ENCODE measurements at regions not wholly inside any gene's neighbourhood (a gene's known extent, or its start where the extent isn't known, plus 50 kb on each side); places are given as distances from the start of the nearest gene placed in this dataset.
"Not testable (repeated sequence)": the region's sequence is repeated elsewhere in the genome, so short reads cannot be mapped to it uniquely, and the experiment has no call there.

DNA sequence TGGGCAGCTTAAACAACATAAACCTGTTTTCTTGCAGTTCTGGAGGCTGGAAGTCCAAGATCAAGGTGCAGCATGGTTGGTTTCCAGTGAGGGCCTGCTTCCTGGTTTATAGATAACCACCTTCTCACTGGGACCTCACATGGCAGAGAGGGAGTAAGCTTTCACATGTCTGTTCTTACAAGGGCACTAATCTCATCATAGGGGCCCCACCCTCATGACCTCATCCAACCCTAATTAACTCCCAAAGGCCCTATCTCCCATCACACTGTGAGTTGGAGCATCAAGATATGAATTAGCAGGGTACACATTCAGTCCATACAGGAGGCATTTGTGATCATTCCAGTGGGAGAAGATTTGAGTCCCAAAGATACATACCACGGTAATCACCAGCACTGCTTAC is 50.5 kb upstream of the GRIN2A start:
- DNase-seq = no peak

DNA sequence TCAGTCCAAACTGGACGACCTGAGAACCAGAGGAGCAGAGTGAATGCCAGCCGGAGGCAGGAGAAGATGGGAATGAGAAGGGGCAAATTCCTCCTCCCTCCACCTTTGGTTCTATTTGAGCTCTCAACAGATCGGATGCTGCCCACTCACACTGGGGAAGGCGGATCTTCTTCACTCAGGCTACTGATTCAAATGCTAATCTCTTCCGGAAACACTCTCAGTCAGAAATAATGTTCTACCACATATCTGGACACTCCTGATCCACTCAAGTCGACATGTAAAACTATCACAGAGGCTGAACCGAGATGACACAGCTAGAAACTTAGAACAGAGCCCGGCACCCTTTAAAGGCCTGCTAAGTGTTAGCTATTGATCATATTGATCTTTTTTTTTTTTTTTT is 57.4 kb upstream of the GRIN2A start:
- DNase-seq = no peak

DNA sequence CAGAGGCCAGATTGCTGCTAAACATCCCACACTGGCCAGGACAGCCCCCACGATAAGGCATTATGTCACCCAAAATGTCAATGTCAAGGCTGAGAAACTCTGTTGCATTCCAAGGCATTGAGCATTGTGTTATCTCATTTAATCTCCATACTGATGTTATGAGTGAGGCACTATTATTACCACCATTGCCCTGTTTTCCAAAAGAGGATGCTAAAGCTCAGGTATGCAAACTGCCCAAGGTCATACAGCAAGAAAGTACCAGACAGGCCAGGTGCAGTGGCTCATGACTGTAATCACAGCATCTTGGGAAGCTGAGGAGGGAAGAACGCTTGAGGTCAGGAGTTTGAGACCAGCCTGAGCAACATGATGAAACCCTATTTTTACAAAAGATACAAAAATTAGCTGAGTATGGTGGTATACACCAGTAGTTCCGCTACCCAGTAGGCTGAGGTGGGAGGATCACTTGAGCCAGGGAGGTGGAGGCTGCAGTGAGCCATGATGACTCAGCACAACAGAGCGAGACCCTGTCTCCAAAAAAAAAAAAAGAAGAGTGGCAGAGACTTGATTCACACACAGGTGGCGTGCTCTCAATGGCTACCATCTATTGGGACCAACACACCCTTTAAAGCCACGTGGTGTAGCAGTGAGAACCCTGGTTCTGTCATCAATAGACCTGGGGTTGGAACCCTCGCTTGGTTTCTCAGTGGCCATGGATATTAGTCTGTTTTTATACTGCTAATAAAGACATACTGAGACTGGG is 58.8 kb upstream of the GRIN2A start:
- DNase-seq = no peak

DNA sequence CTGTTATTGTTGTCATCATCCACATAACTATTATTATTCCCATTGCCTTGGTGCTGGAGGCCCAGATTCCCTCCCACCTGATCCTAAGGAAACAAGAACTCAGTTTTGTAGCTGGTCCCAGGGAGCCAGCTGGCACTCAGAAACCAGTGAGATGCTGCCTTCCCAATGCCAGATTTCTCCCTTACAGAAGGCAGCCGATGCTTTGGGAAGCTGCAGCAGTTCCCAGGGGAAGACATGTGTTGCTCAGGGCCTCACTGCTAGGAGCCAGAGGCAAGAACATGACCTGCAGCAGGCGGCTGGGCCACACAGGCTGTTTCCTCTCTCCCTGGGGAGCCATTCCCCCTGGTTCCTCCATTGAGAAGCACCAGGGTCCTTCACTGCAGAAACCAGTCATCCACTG is 59.9 kb upstream of the GRIN2A start:
- no peak for DNase-seq

DNA sequence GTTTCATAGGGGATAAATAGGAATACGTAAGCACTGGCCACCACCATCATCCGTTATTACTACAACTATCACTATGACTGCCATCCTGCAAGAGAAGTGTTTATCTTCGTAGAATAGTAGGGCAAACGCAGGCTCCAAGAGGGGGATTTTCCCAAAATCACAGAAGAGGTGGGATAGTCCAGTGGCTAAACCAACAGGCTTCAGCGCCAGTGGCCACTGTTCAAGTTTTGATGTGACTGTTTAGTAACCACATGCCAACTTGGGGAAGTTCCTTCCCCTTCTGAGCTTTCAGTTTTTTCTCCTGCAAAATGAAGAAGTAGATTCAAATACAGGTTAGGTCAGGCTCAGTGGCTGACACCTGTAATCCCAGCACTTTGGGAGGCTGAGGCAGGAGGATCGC is 60.7 kb upstream of the GRIN2A start:
- DNase-seq = no peak

DNA sequence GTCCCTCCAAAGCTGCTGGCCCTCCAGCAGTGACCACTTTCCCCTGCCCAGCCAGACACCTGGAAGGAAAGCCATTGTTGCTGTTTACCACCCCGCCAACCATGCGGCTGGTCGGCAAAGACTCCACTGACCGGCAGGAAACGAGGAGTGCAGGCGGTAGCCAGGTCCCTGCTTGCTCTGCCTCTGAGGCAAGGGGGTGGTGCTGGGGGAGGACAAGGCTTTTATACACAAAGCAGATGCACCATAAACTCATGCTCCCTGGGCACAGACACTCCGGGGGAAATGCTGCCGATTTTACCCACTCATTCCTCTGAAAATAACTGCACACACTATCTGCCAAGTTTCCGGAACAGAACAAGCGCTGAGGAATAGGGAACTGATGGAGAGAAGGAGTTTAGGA is 62.8 kb upstream of the GRIN2A start:
- DNase-seq = no peak

DNA sequence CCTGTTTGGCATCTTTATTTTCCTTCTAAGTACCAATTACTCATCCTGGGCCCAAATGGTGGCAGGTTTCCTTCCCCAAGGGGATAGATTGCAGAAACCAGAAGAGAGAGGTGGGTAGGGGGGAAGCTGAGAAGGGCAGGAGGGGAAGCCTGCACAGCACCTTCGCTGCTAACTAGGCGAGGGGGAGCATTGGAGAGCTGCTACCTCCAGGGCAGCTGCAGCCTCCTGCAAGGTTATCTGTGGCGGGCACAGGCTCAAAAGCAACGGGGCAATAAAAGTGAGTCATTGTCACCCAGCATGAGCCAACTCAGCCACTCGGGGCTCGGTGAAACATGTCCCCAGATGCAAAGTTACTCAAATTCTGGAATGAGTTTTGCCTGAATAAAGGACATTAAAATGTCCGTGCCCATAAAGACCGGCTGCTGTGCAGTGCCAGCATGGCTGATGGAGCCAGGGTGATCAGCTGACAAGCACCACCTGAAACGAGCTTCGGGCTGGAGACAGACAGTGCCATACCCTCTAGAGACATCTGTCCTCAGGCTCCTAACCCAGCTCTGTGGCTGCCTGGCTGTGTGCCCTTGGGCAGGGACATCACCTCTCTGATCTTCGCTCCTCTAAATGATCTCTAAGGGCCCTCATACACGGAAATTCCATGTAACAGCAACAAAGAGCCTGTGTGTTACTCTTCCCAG is 68.1 kb upstream of the GRIN2A start:
- DNase-seq = no peak

DNA sequence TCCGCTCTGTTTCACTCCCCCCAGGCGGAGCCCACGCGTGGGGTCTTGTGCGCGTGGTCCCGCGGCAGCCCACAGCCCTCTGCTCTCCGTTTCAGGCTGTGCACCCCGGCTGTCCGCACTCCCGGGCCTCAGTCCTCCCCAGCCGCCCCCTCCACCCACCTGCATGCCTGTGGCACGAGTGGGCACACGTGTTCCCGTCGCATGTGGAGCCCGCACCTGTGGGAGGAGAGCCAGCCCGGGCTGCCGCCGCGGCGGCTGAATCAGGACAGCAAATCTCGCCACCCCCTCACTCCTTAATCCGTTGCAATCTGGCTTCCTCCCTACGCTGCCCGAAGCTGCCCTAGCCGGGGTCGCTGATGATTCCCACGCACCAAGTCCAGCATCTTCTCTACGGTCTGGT is 69.9 kb upstream of the GRIN2A start:
- DNase-seq = no peak

DNA sequence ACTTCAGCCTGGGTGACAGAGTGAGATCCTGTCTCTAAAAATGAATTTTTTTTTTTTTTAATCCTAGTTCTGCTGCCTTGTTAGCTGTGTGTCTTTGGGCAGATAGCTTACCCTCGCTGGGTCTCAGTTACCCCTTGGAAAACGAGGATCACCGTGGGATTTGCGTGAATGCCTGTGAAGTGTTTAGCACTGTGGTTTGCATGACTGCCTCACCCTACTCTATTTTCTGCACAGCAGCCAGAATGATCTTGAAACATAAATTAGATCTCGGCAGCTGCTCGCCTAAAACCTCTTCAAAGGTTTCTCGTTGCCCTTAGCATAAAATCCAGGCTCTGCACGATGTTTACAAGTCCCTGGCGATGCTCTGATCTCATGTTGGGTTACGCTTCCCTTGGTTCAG is 71.2 kb upstream of the GRIN2A start:
- DNase-seq = peak; percentile 17 to 70

DNA sequence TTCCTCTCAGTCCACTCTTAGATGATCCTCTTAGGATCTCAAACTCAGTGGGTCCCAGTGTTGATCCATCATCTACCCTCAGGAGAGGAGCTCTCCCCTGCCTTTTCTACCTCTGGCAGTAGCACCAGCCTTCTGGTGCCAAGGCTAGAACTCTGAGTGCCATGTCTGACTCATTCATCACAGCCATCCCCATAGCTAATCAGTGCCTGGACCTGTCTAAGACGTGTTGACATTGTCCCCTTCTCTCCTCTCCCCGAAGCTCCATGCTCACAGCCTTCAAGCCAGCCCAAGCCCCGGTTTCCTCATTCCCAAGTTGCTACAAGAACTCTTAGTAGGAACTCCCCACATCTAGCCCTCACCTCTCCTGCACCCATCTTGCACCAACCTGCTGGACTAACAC is 73.5 kb upstream of the GRIN2A start:
- DNase-seq = no peak

DNA sequence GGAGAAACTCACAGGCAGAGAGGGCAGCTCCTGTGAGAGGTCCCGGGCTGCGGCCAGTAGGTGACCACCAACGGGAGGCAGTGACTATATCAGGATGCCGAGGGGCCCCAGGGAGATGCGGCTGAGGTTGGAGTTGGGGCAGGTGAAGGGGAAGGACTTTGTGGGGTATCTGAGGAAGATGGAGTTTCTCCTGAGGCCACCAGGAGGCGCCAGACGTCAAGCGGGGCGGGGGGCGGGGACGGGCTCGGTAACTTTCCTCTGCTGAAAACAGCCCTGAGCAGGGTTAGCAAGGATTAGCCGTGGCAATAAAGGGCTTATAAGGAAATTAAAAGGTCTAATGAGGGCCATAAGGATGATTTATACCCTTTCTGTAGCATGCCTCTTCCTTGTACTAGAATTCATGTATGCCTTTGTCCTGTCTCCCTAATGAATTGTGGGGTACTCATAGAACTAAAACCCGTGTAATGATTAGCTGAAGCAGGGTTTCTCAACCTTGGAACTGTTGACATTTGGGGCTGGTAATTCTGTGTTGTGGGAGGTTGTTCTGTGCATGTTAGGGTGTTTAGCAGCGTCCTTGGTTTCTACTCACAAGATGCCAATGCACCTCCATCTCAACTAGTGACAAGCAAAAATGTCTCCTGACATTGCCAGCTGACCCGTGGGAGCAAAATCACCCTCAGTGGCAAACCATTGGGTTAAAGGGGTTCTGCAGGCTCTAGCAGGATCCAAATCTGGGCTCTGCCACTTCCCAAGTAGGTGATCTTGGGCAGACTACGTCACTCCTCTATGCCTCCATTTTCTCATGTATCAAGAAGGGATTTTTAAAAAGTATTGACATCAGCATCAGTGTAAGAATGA is 74.8 kb upstream of the GRIN2A start:
- no peak for DNase-seq

DNA sequence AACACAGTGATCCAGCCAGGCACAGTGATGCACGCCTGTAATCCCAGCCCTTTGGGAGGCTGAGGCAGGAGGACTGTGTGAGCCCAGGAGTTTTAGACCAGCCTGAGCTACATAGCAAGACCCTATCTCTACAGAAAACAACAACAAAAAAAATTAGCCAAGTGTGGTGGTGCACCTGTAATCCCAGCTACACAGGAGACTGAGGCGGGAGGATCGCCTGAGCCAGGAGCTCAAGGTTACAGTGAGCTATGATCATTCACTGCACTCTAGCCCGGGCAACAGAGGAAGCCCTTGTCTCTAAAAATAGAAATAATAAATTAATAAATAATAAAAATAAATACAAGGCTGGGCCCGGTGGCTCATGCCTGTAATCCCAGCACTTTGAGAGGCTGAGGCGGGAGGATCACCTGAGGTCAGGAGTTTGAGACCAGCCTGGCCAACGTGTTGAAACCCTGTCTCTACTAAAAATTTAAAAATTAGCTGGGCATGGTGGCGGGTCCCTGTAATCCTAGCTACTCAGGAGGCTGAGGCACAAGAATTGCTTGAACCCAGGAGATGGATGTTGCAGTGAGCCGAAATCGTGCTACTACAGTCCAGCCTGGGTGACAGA is 75.5 kb upstream of the GRIN2A start:
- DNase-seq = not testable (repeated sequence)

DNA sequence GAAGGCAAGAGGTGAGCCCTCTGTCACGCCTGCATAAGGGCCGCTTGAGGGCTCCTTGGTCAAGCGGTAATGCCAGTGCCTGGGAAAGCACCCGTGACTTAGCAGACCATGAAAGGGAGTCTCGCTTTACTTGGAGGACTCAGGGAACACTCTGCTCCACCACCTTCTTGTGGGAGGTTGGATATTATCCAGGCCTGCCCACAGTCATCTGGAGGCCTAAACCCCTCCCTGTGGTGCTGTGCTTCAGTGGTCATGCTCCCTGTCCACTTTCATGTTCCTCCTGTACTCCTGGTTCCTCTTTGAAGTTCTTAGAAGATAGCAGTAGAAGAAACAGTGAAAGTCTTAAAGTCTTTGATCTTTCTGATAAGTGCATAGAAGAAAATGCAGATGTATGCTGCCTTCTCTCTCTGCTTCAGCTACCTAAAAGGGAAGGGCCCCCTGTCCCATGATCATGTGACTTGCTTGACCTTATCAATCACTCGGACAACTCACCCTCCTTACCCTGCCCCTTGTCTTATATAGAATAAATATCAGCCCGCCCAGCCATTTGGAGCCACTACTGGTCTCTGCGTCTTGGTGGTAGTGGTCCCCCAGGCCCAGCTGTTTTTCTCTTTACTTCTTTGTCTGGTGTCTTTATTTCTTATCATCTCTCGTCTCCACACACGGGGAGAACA is 76.8 kb upstream of the GRIN2A start:
- DNase-seq = not testable (repeated sequence)

DNA sequence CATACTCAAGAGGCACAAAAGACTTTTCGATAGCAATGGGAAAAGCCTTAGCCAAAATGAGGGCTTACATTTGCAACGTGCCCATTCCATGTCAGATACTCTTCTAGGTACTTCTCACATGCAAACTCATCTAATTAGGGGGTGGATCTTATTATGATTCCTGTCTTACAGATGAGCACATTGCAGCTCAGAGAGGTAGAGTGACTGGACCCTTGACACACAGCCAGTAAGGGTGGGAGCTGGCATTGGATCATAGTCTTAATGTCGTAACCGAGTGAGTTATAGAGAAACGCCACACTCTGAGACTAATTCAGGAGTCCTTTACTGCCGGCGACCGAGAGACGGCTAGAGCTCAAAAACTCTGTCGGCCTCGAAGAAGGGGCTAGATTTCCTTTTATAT is 78.8 kb upstream of the GRIN2A start:
- DNase-seq = no peak

DNA sequence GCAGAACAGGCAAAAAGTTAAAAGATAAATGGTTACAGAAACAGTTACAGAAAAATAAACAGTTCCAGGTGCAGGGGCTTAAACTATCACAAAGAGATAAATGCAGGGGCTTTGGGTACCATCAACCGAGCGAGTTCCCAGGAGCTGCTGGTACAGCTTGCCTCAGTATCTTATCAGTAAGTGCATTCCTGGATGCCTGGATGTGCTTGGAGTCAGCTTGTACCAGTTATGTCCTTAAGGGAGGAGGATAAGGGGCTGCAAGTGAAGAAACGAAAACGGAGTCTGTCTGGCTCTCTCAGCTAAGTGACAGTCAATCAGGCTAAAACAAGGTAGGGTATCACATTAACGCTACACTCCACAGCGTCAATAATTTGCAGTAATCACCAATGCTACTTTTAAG is 79.3 kb upstream of the GRIN2A start:
- DNase-seq = not testable (repeated sequence)

DNA sequence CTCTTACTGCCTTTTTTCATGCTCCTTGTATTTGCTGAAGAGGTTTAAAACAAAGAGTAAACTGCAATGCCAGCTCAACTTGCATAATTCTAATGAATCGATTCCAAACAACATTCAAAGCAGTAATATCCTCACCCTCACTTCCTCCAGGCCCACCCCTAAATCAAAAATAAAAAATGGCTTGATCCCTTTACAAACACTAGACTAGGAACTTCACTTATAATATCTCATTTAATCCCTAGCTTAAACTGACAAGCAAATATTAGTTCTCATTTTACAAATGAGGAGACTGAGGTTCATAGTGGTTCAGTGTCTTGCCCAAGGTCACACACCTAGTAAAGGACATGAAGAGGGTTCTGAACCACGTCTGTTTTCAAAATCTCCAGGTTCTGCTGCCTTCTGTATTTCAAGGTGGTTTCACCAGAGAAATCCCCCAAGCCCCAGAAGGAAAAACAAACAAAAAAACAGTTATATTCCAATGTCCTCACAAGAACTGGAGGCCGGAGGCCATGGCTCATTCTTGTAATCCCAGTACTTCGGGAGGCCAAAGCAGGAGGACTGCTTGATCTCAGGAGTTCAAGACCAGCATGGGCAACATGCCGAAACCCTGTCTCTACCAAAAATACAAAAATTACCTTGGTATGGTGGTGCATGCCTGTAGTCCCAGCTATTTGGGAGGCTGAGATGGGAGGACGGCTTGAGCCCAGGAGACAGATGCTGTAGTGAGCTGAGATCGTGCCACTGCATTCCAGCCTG is 80.3 kb upstream of the GRIN2A start:
- no peak for DNase-seq

DNA sequence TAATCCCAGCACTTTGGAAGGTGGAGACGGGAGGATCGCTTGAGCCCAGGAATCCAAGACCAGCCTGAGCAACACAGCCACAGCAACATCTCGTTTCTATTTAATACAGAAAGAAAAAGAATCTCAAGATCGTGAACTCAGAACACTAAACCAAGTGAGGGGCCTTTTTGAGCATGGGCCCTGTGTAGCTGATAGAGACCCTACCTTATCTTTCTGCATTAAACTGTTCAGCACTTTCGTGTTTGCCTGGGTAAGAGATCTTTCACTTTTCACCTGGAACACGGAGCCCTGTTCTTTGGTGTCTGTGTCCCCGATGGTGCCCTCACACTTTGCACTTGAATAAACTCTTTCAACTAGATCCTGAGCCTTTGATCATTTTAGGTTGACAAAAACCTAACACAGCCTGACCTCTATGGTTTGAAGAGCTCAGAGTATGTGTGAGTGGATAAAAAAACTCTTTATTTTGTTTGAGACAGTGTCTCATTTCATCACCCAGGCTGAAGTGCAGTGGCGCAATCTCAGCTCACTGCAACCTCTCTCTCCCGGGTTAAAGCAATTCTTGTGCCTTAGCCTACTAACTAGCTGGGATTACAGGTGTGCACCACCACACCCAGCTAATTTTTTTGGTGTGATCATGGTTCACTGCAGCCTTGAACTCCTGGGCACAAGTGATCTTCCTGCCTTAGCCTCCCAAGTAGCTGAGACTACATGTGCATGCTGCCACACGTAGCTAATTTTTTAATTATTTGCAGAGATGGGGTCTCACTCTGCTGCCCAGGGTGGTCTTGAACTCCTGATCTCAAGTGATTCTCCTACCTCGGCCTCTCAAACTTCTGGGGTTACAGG is 83.8 kb upstream of the GRIN2A start:
- DNase-seq = no peak

DNA sequence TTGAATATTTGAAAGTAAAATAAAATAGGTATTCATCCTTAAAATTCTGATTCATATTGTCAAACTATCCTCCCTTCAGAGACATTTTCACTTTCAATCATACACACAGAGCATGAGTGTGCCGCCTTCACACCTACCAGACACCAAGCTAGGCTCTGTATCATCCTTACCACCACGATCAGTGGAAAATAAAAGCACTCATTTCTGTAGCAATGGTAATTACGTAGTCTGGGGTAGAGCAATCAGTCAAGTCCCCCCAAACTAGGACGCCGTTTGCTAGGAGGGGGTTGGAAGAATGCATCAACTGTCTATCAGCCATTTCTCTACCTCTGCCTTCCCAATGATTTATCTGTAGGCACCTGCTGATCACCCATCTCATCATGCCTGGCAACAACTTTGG is 84.6 kb upstream of the GRIN2A start:
- DNase-seq = no peak

DNA sequence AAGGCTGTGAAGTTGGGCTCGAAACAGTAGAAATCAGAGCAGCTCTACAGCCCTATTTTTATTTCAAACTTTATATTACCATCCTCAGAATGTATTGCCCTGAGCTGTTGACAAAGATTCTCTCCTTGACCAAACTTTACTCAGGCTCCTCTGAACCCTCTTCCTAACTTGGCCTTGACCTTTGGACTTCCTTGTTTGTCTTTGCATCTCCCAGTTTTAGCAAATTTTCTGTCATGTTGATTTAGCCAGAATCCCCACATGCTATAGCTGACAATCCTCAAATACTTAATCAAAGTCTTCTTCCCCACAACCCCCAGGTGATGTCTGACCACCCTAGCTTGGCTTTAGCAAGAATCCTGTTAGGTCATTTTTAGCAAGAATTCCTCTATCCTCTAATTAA is 87.4 kb upstream of the GRIN2A start:
- no peak for DNase-seq

DNA sequence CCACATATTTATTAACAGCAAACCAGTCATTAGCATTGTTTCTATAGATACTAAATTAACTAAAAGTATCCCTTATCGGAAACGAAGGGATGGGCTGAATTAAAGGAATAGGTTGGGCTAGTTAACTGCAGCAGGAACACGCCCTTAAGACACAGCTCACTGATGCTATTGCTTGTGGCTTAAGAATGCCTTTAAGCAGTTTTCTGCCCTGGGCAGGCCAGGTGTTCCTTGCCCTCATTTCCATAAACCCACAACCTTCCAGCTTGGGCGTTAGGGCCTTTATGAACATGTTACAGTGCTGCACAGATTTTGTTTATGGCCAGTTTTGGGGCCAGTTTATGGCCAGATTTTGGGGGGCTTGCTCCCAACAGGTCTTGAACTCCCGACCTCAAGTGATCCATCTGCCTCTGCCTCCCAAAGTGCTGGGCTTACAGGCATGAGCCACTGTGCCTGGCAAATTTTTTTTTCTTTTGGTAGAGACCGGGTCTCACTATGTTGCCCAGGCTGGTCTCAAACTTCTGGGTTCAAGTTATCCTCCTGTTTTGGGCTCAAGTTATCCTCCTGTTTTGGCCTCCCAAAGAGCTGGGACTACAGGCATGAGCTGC is 90.1 kb upstream of the GRIN2A start:
- DNase-seq = not testable (repeated sequence)
